HG02970 (cell line): ENCODE measurements at regions not wholly inside any gene's neighbourhood (a gene's known extent, or its start where the extent isn't known, plus 50 kb on each side); places are given as distances from the start of the nearest gene placed in this dataset.

Source experiments
- ATAC-seq: cut with Tn5 transposase; IDR thresholded peaks from one replicate; pipeline ENCODE4 v1.9.1; 2021; ENCODE audit warnings: mild to moderate bottlenecking, moderate library complexity, moderate number of reproducible peaks; ENCODE audit not compliant: unreplicated experiment, low FRiP score

GRCh38 chr1:238177960-238178645 is 287.4 kb upstream of the ZP4 start:
- ATAC-seq, result no peak

GRCh38 chr1:238177351-238177750 is 286.6 kb upstream of the ZP4 start:
- ATAC-seq, result no peak

- ATAC-seq, result no peak
These were observed 285.7 kb upstream of the ZP4 start for GRCh38 chr1:238176441-238176840.

- no peak for ATAC-seq
These were observed 281.3 kb upstream of the ZP4 start for GRCh38 chr1:238171985-238172384.

GRCh38 chr1:238161955-238162354 is 271.2 kb upstream of the ZP4 start:
- no peak for ATAC-seq

GRCh38 chr1:238153939-238154338 is 263.2 kb upstream of the ZP4 start:
- ATAC-seq, result no peak

- no peak for ATAC-seq
These were observed 262.5 kb upstream of the ZP4 start for GRCh38 chr1:238153253-238153652.

GRCh38 chr1:238152119-238152518 is 261.4 kb upstream of the ZP4 start:
- ATAC-seq, result no peak

GRCh38 chr1:238143038-238143437 is 252.3 kb upstream of the ZP4 start:
- ATAC-seq, result no peak

- ATAC-seq, result no peak
These were observed 250.6 kb upstream of the ZP4 start for GRCh38 chr1:238141353-238141752.

GRCh38 chr1:238139713-238140112 is 249.0 kb upstream of the ZP4 start:
- no peak for ATAC-seq

GRCh38 chr1:238138059-238138626 is 247.4 kb upstream of the ZP4 start:
- no peak for ATAC-seq

GRCh38 chr1:238135708-238136664 is 245.3 kb upstream of the ZP4 start:
- no peak for ATAC-seq

- no peak for ATAC-seq
These were observed 239.0 kb upstream of the ZP4 start for GRCh38 chr1:238129677-238130076.

GRCh38 chr1:238123201-238123600 is 232.5 kb upstream of the ZP4 start:
- no peak for ATAC-seq

GRCh38 chr1:238119861-238120260 is 229.1 kb upstream of the ZP4 start:
- ATAC-seq, result no peak

- ATAC-seq, result no peak
These were observed 228.3 kb upstream of the ZP4 start for GRCh38 chr1:238119060-238119459.

- no peak for ATAC-seq
These were observed 225.1 kb upstream of the ZP4 start for GRCh38 chr1:238115852-238116251.

- no peak for ATAC-seq
These were observed 222.4 kb upstream of the ZP4 start for GRCh38 chr1:238112952-238113621.

- ATAC-seq, result no peak
These were observed 220.8 kb upstream of the ZP4 start for GRCh38 chr1:238111516-238111915.

GRCh38 chr1:238111081-238111480 is 220.4 kb upstream of the ZP4 start:
- no peak for ATAC-seq
